ENCODE measurements at regions not wholly inside any gene's neighbourhood (a gene's known extent, or its start where the extent isn't known, plus 50 kb on each side); places are given as distances from the start of the nearest gene placed in this dataset.
A peak's percentile ranks its signal among the peaks of the same experiment; 100 is the strongest.

GRCh38 chr3:82493858-82494257 lies 732.4 kb upstream of the GBE1 start:
- Histone ChIP-seq H2AFZ (ENCODE audit: low read depth, low read length, severe bottlenecking) (peak overlapping the region; percentile 31), H3K9ac (ENCODE audit: low read length) (no peak overlapping the region), H3K9me3 (ENCODE audit: insufficient read depth, low read length) (no peaks in the 10 kb centered on the region), H3K79me2 (ENCODE audit: insufficient read depth, low read length) (no peaks in the 10 kb centered on the region), H3K36me3 (ENCODE audit: low read length) (no peaks in the 10 kb centered on the region), H3K27me3 (ENCODE audit: low read length) (no peaks in the 10 kb centered on the region), H3K9me2 (replicated peaks; ENCODE audit: insufficient read depth, low read length) (no peaks in the 10 kb centered on the region), H3K27ac (ENCODE audit: low read depth, low read length) (no peak overlapping the region), H3K4me3 (ENCODE audit: insufficient read depth, low read length, poor library complexity, severe bottlenecking) (no peak overlapping the region), H3F3A (ENCODE audit: insufficient read depth) (no peaks in the 10 kb centered on the region), H4K20me1 (ENCODE audit: low read depth, low read length) (no peaks in the 10 kb centered on the region), H3K4me2 (ENCODE audit: low read depth, low read length, poor library complexity, severe bottlenecking) (no peak overlapping the region)
- TF ChIP-seq CTCF (IDR thresholded peaks at IDR 0.05; ENCODE audit: insufficient read depth, low read length, poor library complexity, severe bottlenecking) (no peak), EZH2phosphoT487 (conservative IDR thresholded peaks at IDR 0.05; ENCODE audit: low read length) (no peak)

- H3F3A ChIP-seq (ENCODE audit: insufficient read depth) = no peaks in the 10 kb centered on the region
- H3K27me3 ChIP-seq (ENCODE audit: low read length) = no peaks in the 10 kb centered on the region
- H3K36me3 ChIP-seq (ENCODE audit: low read length) = no peaks in the 10 kb centered on the region
- no peak overlapping the region for H3K4me2 ChIP-seq (ENCODE audit: low read depth, low read length, poor library complexity, severe bottlenecking)
- H3K79me2 ChIP-seq (ENCODE audit: insufficient read depth, low read length) = no peaks in the 10 kb centered on the region
- no peaks in the 10 kb centered on the region for H4K20me1 ChIP-seq (ENCODE audit: low read depth, low read length)
- H3K9me3 ChIP-seq (ENCODE audit: insufficient read depth, low read length) = peaks cover 8% of the 10 kb centered on the region; the same call in 1 of the 2 replicates
- no peaks in the 10 kb centered on the region for H3K9me2 ChIP-seq (replicated peaks; ENCODE audit: insufficient read depth, low read length)
- H3K9ac ChIP-seq (ENCODE audit: low read length) = no peak overlapping the region
- no peak overlapping the region for H3K27ac ChIP-seq (ENCODE audit: low read depth, low read length)
- TF ChIP-seq CTCF (IDR thresholded peaks at IDR 0.05; ENCODE audit: insufficient read depth, low read length, poor library complexity, severe bottlenecking) (no peak), EZH2phosphoT487 (conservative IDR thresholded peaks at IDR 0.05; ENCODE audit: low read length) (no peak)
- H3K4me3 ChIP-seq (ENCODE audit: insufficient read depth, low read length, poor library complexity, severe bottlenecking) = no peak overlapping the region
- H2AFZ ChIP-seq (ENCODE audit: low read depth, low read length, severe bottlenecking) = no peak overlapping the region
These were observed 713.9 kb upstream of the GBE1 start for GRCh38 chr3:82475306-82475705.

GRCh38 chr3:82474711-82475110 lies 713.3 kb upstream of the GBE1 start:
- H4K20me1 ChIP-seq (ENCODE audit: low read depth, low read length) = no peaks in the 10 kb centered on the region
- H3K27ac ChIP-seq (ENCODE audit: low read depth, low read length) = no peak overlapping the region

More at GRCh38 chr3:82474711-82475110, 713.3 kb upstream of the GBE1 start:
- Histone ChIP-seq H3K36me3 (ENCODE audit: low read length) (no peaks in the 10 kb centered on the region), H3K9me2 (replicated peaks; ENCODE audit: insufficient read depth, low read length) (no peaks in the 10 kb centered on the region), H3K79me2 (ENCODE audit: insufficient read depth, low read length) (no peaks in the 10 kb centered on the region), H3F3A (ENCODE audit: insufficient read depth) (no peaks in the 10 kb centered on the region), H2AFZ (ENCODE audit: low read depth, low read length, severe bottlenecking) (no peak overlapping the region), H3K9me3 (ENCODE audit: insufficient read depth, low read length) (peaks cover 8% of the 10 kb centered on the region; the same call in 1 of the 2 replicates), H3K9ac (ENCODE audit: low read length) (no peak overlapping the region), H3K4me2 (ENCODE audit: low read depth, low read length, poor library complexity, severe bottlenecking) (no peak overlapping the region), H3K4me3 (ENCODE audit: insufficient read depth, low read length, poor library complexity, severe bottlenecking) (no peak overlapping the region), H3K27me3 (ENCODE audit: low read length) (no peaks in the 10 kb centered on the region)
- no peak for TF ChIP-seq CTCF (IDR thresholded peaks at IDR 0.05; ENCODE audit: insufficient read depth, low read length, poor library complexity, severe bottlenecking)
- TF ChIP-seq EZH2phosphoT487 (conservative IDR thresholded peaks at IDR 0.05; ENCODE audit: low read length) = no peak

Measured in SU-DHL-6 (cell line).